HG02642 (cell line): ENCODE measurements at regions not wholly inside any gene's neighbourhood (a gene's known extent, or its start where the extent isn't known, plus 50 kb on each side); places are given as distances from the start of the nearest gene placed in this dataset.
A peak's percentile ranks its signal among the peaks of the same experiment; 100 is the strongest.

Experiments used
- ATAC-seq: cut with Tn5 transposase; IDR thresholded peaks from one replicate; pipeline ENCODE4 v1.9.1; 2021; ENCODE audit warnings: mild to moderate bottlenecking; ENCODE audit not compliant: unreplicated experiment, poor library complexity

GRCh38 chr18:39007031-39007902 is 1441.7 kb upstream of the CELF4 start:
- ATAC-seq = no peak

GRCh38 chr18:38996056-38996455 is 1430.5 kb upstream of the CELF4 start:
- ATAC-seq = no peak

- ATAC-seq = no peak
These were observed 1427.7 kb upstream of the CELF4 start for GRCh38 chr18:38993342-38993741.

GRCh38 chr18:38984968-38985367 is 1419.4 kb upstream of the CELF4 start:
- ATAC-seq = no peak

GRCh38 chr18:38982072-38982471 is 1416.5 kb upstream of the CELF4 start:
- no peak for ATAC-seq

- no peak for ATAC-seq
These were observed 1415.8 kb upstream of the CELF4 start for GRCh38 chr18:38981389-38981788.

- ATAC-seq = no peak
These were observed 1414.8 kb upstream of the CELF4 start for GRCh38 chr18:38980420-38980819.

GRCh38 chr18:38972571-38972970 is 1407.0 kb upstream of the CELF4 start:
- ATAC-seq = no peak

GRCh38 chr18:38971881-38972280 is 1406.3 kb upstream of the CELF4 start:
- no peak for ATAC-seq

- no peak for ATAC-seq
These were observed 1401.2 kb upstream of the CELF4 start for GRCh38 chr18:38966841-38967240.

GRCh38 chr18:38963943-38964660 is 1398.5 kb upstream of the CELF4 start:
- no peak for ATAC-seq

GRCh38 chr18:38961880-38962279 is 1396.3 kb upstream of the CELF4 start:
- ATAC-seq = no peak

- ATAC-seq = no peak
These were observed 1392.1 kb upstream of the CELF4 start for GRCh38 chr18:38957736-38958135.

- ATAC-seq = no peak
These were observed 1390.5 kb upstream of the CELF4 start for GRCh38 chr18:38956068-38956467.

GRCh38 chr18:38951633-38952032 is 1386.0 kb upstream of the CELF4 start:
- ATAC-seq = no peak

GRCh38 chr18:38948436-38948835 is 1382.8 kb upstream of the CELF4 start:
- ATAC-seq = no peak

GRCh38 chr18:38944446-38945024 is 1378.9 kb upstream of the CELF4 start:
- no peak for ATAC-seq

- peak; percentile 14 for ATAC-seq
These were observed 1376.3 kb upstream of the CELF4 start for GRCh38 chr18:38941711-38942561.

- peak; percentile 89 for ATAC-seq
These were observed 1375.4 kb upstream of the CELF4 start for GRCh38 chr18:38940863-38941531.

GRCh38 chr18:38940475-38940862 is 1374.9 kb upstream of the CELF4 start:
- ATAC-seq = peak; percentile 38
